ENCODE measurements at regions not wholly inside any gene's neighbourhood (a gene's known extent, or its start where the extent isn't known, plus 50 kb on each side); places are given as distances from the start of the nearest gene placed in this dataset.
"Not testable (repeated sequence)": the region's sequence is repeated elsewhere in the genome, so short reads cannot be mapped to it uniquely, and the experiment has no call there.

- H3K27ac ChIP-seq: no peak overlapping the region
- no peaks in the 10 kb centered on the region for H3K9me3 ChIP-seq
- no peak overlapping the region for H3K4me3 ChIP-seq
- intact Hi-C loops (cut with DNase I): no loop called here
- ATAC-seq: no peak
- no peaks in the 10 kb centered on the region for H3K27me3 ChIP-seq (ENCODE audit: low read depth)
- DNase-seq: no peak
- H3K4me1 ChIP-seq: no peaks in the 10 kb centered on the region
- no peaks in the 10 kb centered on the region for H3K36me3 ChIP-seq
- no peak for TF ChIP-seq CTCF (IDR thresholded peaks at IDR 0.05)
These were observed 232.0 kb upstream of the LUZP2 start for GRCh38 chr11:24264868-24265267.

- H3K27ac ChIP-seq: no peak overlapping the region
- H3K4me1 ChIP-seq: no peaks in the 10 kb centered on the region
- intact Hi-C loops (cut with DNase I): no loop called here
- no peak for TF ChIP-seq CTCF (IDR thresholded peaks at IDR 0.05)
- ATAC-seq (no peak), DNase-seq (no peak)
- no peaks in the 10 kb centered on the region for H3K36me3 ChIP-seq
- H3K27me3 ChIP-seq (ENCODE audit: low read depth): no peaks in the 10 kb centered on the region
- H3K9me3 ChIP-seq: no peaks in the 10 kb centered on the region
- H3K4me3 ChIP-seq: no peak overlapping the region
These were observed 229.8 kb upstream of the LUZP2 start for GRCh38 chr11:24267014-24267413.

GRCh38 chr11:24271798-24272197 lies 225.1 kb upstream of the LUZP2 start:
- Histone ChIP-seq H3K36me3 (no peaks in the 10 kb centered on the region), H3K4me1 (no peaks in the 10 kb centered on the region), H3K9me3 (no peaks in the 10 kb centered on the region), H3K27me3 (ENCODE audit: low read depth) (no peaks in the 10 kb centered on the region), H3K27ac (no peak overlapping the region), H3K4me3 (no peak overlapping the region)
- TF ChIP-seq CTCF (IDR thresholded peaks at IDR 0.05): no peak
- intact Hi-C loops (cut with DNase I): no loop called here
- DNase-seq: no peak
- no peak for ATAC-seq

DNA sequence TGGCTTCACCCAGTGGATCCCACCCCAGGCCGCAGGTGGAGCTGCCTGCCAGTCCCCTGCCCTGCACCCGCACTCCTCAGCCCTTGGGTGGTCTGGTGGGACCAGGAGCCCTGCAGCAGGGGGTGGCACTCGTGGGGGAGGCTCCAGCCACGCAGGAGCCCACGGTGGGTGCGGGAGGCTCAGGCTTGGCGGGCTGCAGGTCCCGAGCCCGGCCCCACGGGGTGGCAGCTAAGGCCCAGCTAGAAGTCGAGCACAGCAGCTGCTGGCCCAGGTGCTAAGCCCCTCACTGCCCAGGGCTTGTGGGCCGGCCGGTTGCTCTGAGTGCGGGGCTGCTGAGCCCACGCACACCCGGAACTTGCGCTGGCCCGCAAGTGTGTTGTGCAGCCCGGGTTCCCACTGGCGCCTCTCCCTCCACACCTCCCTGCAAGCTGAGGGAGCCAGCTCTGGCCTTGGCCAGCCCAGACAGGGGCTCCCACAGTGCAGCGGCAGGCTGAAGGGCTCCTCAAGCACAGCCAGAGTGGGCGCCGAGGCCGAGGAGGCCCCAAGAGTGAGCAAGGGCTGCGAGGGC lies 222.6 kb upstream of the LUZP2 start:
- ATAC-seq; H3K4me3 ChIP-seq; intact Hi-C loops (cut with DNase I); H3K9me3 ChIP-seq; H3K27ac ChIP-seq; H3K36me3 ChIP-seq; H3K4me1 ChIP-seq; H3K27me3 ChIP-seq (ENCODE audit: low read depth): not testable (repeated sequence)
- DNase-seq: peak; percentile 21

DNA sequence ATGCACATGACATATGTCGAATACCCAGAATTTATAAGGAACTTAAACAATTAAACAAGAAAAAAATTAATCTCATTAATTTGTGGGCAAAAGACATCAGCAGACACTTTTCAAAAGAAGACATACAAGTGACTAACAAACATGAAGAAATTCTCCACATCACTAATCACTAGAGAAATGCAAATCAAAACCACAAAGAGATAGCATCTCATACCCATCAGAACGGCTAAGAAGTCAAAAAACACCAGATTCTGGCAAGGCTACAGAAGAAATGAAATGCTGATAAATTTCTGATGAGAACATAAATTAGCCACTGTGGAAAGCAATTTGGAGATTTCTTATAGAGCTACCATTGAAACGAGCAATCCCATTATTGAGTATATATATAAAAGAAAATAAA lies 210.6 kb upstream of the LUZP2 start:
- Histone ChIP-seq H3K4me1 (no peaks in the 10 kb centered on the region), H3K9me3 (no peaks in the 10 kb centered on the region), H3K4me3 (no peak overlapping the region), H3K36me3 (no peaks in the 10 kb centered on the region), H3K27me3 (ENCODE audit: low read depth) (no peaks in the 10 kb centered on the region), H3K27ac (no peak overlapping the region)
- ATAC-seq: no peak
- no peak for TF ChIP-seq CTCF (IDR thresholded peaks at IDR 0.05)
- intact Hi-C loops (cut with DNase I): no loop called here
- no peak for DNase-seq

DNA sequence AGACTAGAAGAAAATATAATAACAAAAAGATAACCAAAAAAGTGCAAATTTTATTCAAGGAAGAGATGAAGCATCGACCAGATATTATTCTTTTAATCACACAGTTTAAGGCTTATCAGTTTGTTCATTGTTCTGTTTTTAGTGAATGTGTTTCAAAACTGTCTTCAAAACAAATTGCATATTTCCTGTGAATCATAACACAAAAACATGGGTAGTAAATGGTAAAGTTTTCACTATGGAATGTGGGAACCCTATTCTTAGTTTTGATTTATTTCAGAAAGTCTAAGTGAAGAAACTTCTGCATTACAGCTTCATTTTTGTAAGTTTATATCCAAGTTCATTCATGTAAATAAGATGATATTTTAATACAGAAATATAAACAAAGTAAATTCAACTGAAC lies 207.6 kb upstream of the LUZP2 start:
- no peak for ATAC-seq
- H3K27ac ChIP-seq: no peak overlapping the region
- H3K27me3 ChIP-seq (ENCODE audit: low read depth): no peaks in the 10 kb centered on the region
- H3K36me3 ChIP-seq: no peaks in the 10 kb centered on the region
- H3K4me3 ChIP-seq: no peak overlapping the region
- H3K4me1 ChIP-seq: no peaks in the 10 kb centered on the region
- DNase-seq: no peak
- TF ChIP-seq CTCF (IDR thresholded peaks at IDR 0.05): no peak
- intact Hi-C loops (cut with DNase I): no loop called here
- H3K9me3 ChIP-seq: no peaks in the 10 kb centered on the region

Measured in lower lobe of right lung (tissue), 2 donors.